ENCODE measurements at regions not wholly inside any gene's neighbourhood (a gene's known extent, or its start where the extent isn't known, plus 50 kb on each side); places are given as distances from the start of the nearest gene placed in this dataset.

DNA sequence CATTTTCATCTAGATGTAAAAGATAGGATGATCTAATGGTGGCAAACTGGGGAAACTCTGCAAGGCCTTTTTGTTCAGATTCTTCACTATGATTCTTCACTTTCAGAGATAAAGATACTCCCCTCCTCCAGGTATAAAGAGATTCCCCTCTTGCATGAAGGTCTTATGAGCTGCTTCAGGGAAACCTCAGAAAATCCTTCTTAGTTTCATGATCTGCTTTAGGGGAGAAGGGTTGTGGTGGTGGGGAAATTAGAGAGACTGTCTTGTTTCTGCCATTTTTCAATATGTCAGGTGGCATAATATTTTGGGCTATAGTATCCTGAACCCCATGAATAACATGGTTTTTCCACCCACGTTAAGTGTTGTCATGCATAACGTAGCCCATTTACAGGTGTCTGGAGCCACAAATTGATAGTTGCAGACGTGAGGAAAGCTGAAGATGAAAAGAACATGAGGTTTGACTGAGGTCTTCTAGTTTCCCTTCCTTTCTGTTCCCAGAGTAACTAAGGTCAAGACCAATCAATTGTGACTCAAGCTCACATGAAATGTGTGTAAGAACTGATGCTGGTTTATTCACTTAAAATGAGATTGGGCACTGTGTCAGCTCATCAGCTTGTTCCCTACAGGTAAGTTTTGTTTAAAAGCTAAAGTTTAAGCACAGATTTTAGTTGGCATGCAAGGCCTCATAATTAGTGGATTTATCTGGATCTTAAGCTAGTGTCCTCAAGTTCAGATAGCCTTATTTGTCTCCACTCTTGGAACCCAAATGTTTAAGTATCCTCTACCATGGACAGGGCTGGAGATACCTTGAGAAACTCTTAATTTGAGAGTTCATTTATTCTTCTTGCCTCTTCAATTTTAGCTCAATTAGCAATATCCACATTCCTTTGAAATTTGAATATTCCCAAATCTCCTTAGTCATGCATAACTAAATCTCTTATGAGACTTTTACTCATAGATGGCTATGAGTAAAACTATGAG is 304.5 kb upstream of the FANCL start:
- TF ChIP-seq EZH2phosphoT487 (IDR thresholded peaks at IDR 0.05; ENCODE audit: insufficient read depth, low read depth): no peak
- no peak for TF ChIP-seq EZH2 (IDR thresholded peaks at IDR 0.05; ENCODE audit: insufficient read depth, poor library complexity, severe bottlenecking)

Data from GM23248 (cell line).